ENCODE measurements at regions not wholly inside any gene's neighbourhood (a gene's known extent, or its start where the extent isn't known, plus 50 kb on each side); places are given as distances from the start of the nearest gene placed in this dataset.

DNA sequence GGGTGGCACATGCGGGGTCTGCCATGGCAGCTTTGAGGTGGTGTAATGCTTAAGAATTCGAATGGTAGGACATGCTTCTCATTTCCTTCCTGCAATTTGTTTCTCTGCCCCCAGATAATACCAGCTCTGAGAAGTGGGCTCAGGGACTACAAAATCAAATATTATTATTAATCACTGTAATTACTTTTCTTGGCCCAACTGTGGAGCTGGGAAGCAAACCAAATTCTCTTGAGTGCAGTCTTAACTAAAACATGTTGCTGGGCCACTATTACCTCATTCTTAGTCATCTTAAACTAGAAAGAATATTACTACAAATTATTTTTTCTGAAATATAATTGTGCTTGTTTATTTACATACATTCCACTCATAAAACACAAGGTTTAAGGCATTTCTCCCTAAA lies 566.7 kb upstream of the NRP1 start:
- Histone ChIP-seq H3K36me3 (no peaks in the 10 kb centered on the region), H3K27me3 (no peaks in the 10 kb centered on the region), H3K4me3 (no peak overlapping the region), H3K4me1 (peaks cover 0 to 11% (median 0%) of the 10 kb centered on the region in 4 donors), H3K27ac (peak overlapping the region in 1 of 5 donors; percentile 30), H3K9me3 (no peaks in the 10 kb centered on the region)
- 78 to 89% (median 85%) methylated on average over 2 of the region's 2 CpGs for WGBS, 5 donors
- peak in 1 of 2 donors; percentile 29 for DNase-seq
- intact Hi-C loops (cut with DNase I; ENCODE audit: low total_unique reads), result no loop called here
- TF ChIP-seq POLR2AphosphoS5 (IDR thresholded peaks at IDR 0.05), result no peak
- no peak for TF ChIP-seq POLR2A (IDR thresholded peaks at IDR 0.05)
- TF ChIP-seq, protein P1, sequence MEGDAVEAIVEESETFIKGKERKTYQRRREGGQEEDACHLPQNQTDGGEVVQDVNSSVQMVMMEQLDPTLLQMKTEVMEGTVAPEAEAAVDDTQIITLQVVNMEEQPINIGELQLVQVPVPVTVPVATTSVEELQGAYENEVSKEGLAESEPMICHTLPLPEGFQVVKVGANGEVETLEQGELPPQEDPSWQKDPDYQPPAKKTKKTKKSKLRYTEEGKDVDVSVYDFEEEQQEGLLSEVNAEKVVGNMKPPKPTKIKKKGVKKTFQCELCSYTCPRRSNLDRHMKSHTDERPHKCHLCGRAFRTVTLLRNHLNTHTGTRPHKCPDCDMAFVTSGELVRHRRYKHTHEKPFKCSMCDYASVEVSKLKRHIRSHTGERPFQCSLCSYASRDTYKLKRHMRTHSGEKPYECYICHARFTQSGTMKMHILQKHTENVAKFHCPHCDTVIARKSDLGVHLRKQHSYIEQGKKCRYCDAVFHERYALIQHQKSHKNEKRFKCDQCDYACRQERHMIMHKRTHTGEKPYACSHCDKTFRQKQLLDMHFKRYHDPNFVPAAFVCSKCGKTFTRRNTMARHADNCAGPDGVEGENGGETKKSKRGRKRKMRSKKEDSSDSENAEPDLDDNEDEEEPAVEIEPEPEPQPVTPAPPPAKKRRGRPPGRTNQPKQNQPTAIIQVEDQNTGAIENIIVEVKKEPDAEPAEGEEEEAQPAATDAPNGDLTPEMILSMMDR (IDR thresholded peaks at IDR 0.05), result no peak
- no peak for TF ChIP-seq EP300 (IDR thresholded peaks at IDR 0.05)

- DNase-seq, result peak in 1 of 2 donors; percentile 29
- no peaks in the 10 kb centered on the region for H3K36me3 ChIP-seq
- no peak overlapping the region for H3K27ac ChIP-seq
- no peak overlapping the region for H3K4me3 ChIP-seq
- intact Hi-C loops (cut with DNase I; ENCODE audit: low total_unique reads), result no loop called here
- no peaks in the 10 kb centered on the region for H3K27me3 ChIP-seq
- no peaks in the 10 kb centered on the region for H3K9me3 ChIP-seq
- H3K4me1 ChIP-seq, result peaks cover 0 to 11% (median 0%) of the 10 kb centered on the region in 4 donors
- WGBS, 5 donors, result 38 to 54% (median 46%) methylated on average over 2 of the region's 2 CpGs
- TF ChIP-seq EP300 (IDR thresholded peaks at IDR 0.05), result no peak
- TF ChIP-seq, protein P1 (IDR thresholded peaks at IDR 0.05), result no peak
- TF ChIP-seq POLR2AphosphoS5 (IDR thresholded peaks at IDR 0.05), result no peak
- TF ChIP-seq POLR2A (IDR thresholded peaks at IDR 0.05), result no peak
Observed at GRCh38 chr10:33900596-33900995, 566.1 kb upstream of the NRP1 start.

DNA sequence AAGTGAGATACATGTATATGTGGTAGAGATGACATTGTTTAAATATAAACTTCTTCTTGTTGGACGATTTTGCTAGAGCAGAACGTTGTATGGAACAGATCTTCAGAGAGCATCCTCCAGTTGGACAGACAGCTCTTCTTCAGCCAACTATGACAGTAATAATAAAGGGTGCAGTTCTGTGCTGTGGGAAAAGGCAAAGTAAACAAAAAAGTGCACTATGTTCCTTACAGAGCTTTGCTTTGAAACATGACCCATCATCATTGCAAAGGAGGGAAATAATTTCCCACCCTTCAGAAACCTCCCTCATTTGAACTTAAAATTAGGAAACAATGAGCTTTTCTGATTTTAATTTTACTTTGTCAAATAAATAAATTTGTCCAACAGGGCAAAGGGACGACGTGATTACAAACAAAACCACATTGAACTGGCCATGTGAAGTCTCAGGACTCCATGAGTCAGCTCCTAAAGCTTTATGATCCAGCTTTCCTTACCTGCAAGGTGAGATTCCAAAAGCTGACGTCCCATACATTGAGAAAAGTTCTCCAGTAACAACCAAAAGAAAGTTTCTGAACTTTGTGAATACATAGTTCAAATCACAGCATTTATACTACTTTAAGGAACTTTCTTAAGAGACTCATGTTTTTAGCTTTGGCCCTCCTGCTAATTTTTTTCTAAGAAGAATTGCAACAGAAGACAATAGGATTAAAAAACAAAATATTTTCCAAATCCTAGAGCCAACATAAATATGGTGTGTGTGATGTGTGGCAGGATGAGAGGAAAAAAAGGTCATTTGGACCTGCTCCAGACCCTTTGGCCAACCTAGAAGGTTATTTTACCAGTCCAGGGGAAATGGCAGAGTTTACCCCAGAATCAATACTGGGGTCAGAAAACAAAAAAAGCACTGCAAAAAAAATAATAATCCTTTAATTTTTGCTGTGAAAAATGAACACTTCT lies 565.4 kb upstream of the NRP1 start:
- H3K27ac ChIP-seq, result no peak overlapping the region
- no peaks in the 10 kb centered on the region for H3K36me3 ChIP-seq
- H3K27me3 ChIP-seq, result no peaks in the 10 kb centered on the region
- no peak overlapping the region for H3K4me3 ChIP-seq
- intact Hi-C loops (cut with DNase I; ENCODE audit: low total_unique reads), result no loop called here
- no peak for DNase-seq
- TF ChIP-seq POLR2AphosphoS5 (IDR thresholded peaks at IDR 0.05) (no peak), POLR2A (IDR thresholded peaks at IDR 0.05) (no peak), EP300 (IDR thresholded peaks at IDR 0.05) (no peak)
- TF ChIP-seq, protein P1 (IDR thresholded peaks at IDR 0.05), result no peak
- WGBS, 5 donors, result 55 to 66% (median 65%) methylated on average over 5 of the region's 5 CpGs
- no peaks in the 10 kb centered on the region for H3K9me3 ChIP-seq
- peaks cover 0 to 11% (median 0%) of the 10 kb centered on the region in 4 donors for H3K4me1 ChIP-seq

DNA sequence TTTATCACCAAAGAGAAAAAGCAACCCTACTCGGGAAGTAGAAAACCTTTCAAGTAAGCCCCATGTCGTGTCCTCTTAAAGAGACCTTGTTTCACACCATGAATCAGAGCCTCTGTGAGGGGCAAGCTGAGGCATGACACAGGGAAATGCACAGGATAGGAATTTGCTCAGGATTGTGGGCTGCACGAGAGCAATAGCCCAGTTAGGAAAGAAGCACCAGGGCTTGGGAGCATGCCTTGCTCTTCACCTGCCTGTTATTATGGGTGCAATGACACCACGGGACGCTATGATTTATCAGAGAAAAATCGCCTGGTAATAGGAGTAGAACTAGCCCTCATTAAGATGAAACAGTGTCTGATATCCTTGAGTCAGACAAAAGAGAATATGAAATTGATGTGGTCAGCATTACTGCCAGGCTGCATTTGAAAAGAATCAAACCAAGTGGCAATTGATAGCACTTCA lies 562.9 kb upstream of the NRP1 start:
- no peak for DNase-seq
- Histone ChIP-seq H3K27ac (no peak overlapping the region), H3K9me3 (no peaks in the 10 kb centered on the region), H3K4me3 (no peak overlapping the region), H3K4me1 (peaks cover 0 to 11% (median 0%) of the 10 kb centered on the region in 4 donors), H3K27me3 (no peaks in the 10 kb centered on the region), H3K36me3 (no peaks in the 10 kb centered on the region)
- TF ChIP-seq POLR2AphosphoS5 (IDR thresholded peaks at IDR 0.05) (no peak), EP300 (IDR thresholded peaks at IDR 0.05) (no peak), POLR2A (IDR thresholded peaks at IDR 0.05) (no peak)
- TF ChIP-seq, protein P1 (IDR thresholded peaks at IDR 0.05), result no peak
- 66 to 80% (median 68%) methylated on average over 6 of the region's 6 CpGs for WGBS, 5 donors
- intact Hi-C loops (cut with DNase I; ENCODE audit: low total_unique reads), result no loop called here

All from stomach (tissue), 8 donors.